ENCODE measurements at regions not wholly inside any gene's neighbourhood (a gene's known extent, or its start where the extent isn't known, plus 50 kb on each side); places are given as distances from the start of the nearest gene placed in this dataset.

DNA sequence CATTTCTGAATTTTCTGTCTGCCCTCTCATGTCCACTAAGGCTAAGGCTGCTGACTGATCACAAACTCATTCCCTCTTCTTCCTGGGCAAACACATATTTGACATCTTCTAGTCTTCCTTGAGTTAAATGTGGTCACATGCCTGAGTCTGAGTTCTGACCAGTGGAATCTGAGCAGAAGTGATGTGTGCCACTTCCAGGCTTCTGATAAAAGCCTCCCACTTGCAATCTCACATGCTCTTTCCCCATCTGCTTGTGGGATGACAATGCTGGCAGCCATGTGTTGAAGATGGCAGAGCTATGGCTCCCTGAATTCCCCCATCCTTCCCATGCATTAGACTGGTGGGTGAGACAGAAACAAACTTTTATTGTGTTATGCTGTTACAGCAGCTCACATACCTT lies 149.9 kb upstream of the ZNF648 start:
- TF ChIP-seq GATA2 (IDR thresholded peaks at IDR 0.05; ENCODE audit: low read depth, low read length) (no peak), GATA3 (IDR thresholded peaks at IDR 0.05; ENCODE audit: low read depth, low read length) (no peak)
